Parathyroid adenoma (tissue), 2 donors: ENCODE measurements at regions not wholly inside any gene's neighbourhood (a gene's known extent, or its start where the extent isn't known, plus 50 kb on each side); places are given as distances from the start of the nearest gene placed in this dataset.

Experiments used
- H2AFZ ChIP-seq: fragments of 300-600 bp; sonication (generic); one replicate; pipeline ENCODE4 v1.7.0; 2017; ENCODE audit warnings: antibody characterized with exemption, mild to moderate bottlenecking
- H3K27ac ChIP-seq: fragments of 300-600 bp; sonication (generic); one replicate; pipeline ENCODE4 v1.7.0; 2017
- H3K27me3 ChIP-seq: fragments of 300-600 bp; sonication (generic); one replicate; pipeline ENCODE4 v1.7.0; 2017; ENCODE audit warnings: low read length; ENCODE audit not compliant: control insufficient read depth, insufficient read depth
- H3K36me3 ChIP-seq: fragments of 300-600 bp; sonication (generic); one replicate; pipeline ENCODE4 v1.7.0; 2017; ENCODE audit warnings: low read length; ENCODE audit not compliant: control insufficient read depth, insufficient read depth
- H3K4me1 ChIP-seq: fragments of 300-600 bp; sonication (generic); one replicate; pipeline ENCODE4 v1.7.0; 2017; ENCODE audit warnings: control low read depth
- H3K4me2 ChIP-seq: fragments of 300-600 bp; sonication (generic); one replicate; pipeline ENCODE4 v1.7.0; 2017; ENCODE audit warnings: low read length
- H3K4me3 ChIP-seq: fragments of 300-600 bp; sonication (generic); one replicate; pipeline ENCODE4 v1.7.0; 2017; ENCODE audit warnings: low read depth, low read length
- H3K79me2 ChIP-seq: fragments of 300-600 bp; sonication (generic); one replicate; pipeline ENCODE4 v1.7.0; 2017; ENCODE audit warnings: control low read depth
- H3K9ac ChIP-seq: fragments of 300-600 bp; sonication (generic); one replicate; pipeline ENCODE4 v1.7.0; 2017; ENCODE audit warnings: mild to moderate bottlenecking
- H3K9me3 ChIP-seq: fragments of 300-600 bp; sonication (generic); one replicate; pipeline ENCODE4 v1.7.0; 2017; ENCODE audit warnings: low read length; ENCODE audit not compliant: control insufficient read depth
- CTCF ChIP-seq: fragments of 300-600 bp; sonication (generic); IDR thresholded peaks from one replicate; pipeline ENCODE4 v1.7.0; 2017; ENCODE audit warnings: antibody characterized with exemption, mild to moderate bottlenecking
- donor health status: primary hyperparathyroidism.

DNA sequence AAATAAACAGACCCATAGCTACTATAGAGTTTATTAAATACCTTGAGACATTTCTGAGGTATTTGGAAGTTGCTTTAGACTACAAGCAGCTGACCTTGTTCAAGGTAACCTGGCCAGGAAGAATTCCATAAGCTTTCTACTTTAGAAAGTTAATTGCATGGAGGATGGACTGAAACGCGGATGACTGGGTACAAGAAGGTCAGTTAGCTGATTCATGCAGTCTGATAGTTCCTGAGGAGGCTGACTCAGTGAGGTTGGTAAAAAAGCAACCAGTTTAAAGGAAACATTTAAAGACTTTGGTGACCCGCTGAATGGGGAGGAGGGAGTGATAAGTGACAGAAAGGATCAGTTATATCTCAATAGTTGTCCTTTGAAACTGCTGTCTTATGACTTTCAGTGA, 670.1 kb upstream of the CDH9 start:
- TF ChIP-seq CTCF = no peak
- Histone ChIP-seq H3K4me1 (no peaks in the 10 kb centered on the region), H3K4me3 (no peak overlapping the region), H3K36me3 (no peaks in the 10 kb centered on the region), H2AFZ (no peak overlapping the region), H3K79me2 (no peaks in the 10 kb centered on the region), H3K4me2 (no peak overlapping the region), H3K27me3 (no peaks in the 10 kb centered on the region), H3K27ac (no peak overlapping the region), H3K9me3 (no peaks in the 10 kb centered on the region), H3K9ac (no peak overlapping the region)

GRCh38 chr5:27706832-27707231, 668.4 kb upstream of the CDH9 start:
- H3K36me3 ChIP-seq = no peaks in the 10 kb centered on the region
- no peak for TF ChIP-seq CTCF
- H3K4me2 ChIP-seq = no peak overlapping the region
- no peaks in the 10 kb centered on the region for H3K79me2 ChIP-seq
- no peaks in the 10 kb centered on the region for H3K4me1 ChIP-seq
- no peak overlapping the region for H3K9ac ChIP-seq
- H2AFZ ChIP-seq = no peak overlapping the region
- no peaks in the 10 kb centered on the region for H3K27me3 ChIP-seq
- no peak overlapping the region for H3K27ac ChIP-seq
- no peak overlapping the region for H3K4me3 ChIP-seq
- no peaks in the 10 kb centered on the region for H3K9me3 ChIP-seq

GRCh38 chr5:27705661-27706060, 667.3 kb upstream of the CDH9 start:
- TF ChIP-seq CTCF = no peak

GRCh38 chr5:27701931-27702903, 663.8 kb upstream of the CDH9 start:
- H3K27me3 ChIP-seq = no peaks in the 10 kb centered on the region
- no peak for TF ChIP-seq CTCF
- H3K4me2 ChIP-seq = no peak overlapping the region
- H3K9me3 ChIP-seq = no peaks in the 10 kb centered on the region
- H3K79me2 ChIP-seq = no peaks in the 10 kb centered on the region
- H3K9ac ChIP-seq = no peak overlapping the region
- no peak overlapping the region for H3K4me3 ChIP-seq
- H3K36me3 ChIP-seq = no peaks in the 10 kb centered on the region
- H2AFZ ChIP-seq = no peak overlapping the region
- no peak overlapping the region for H3K27ac ChIP-seq
- no peaks in the 10 kb centered on the region for H3K4me1 ChIP-seq

More at GRCh38 chr5:27705661-27706060, 667.3 kb upstream of the CDH9 start:
- Histone ChIP-seq H3K36me3 (no peaks in the 10 kb centered on the region), H3K4me1 (no peaks in the 10 kb centered on the region), H3K79me2 (no peaks in the 10 kb centered on the region), H3K27ac (no peak overlapping the region), H3K27me3 (no peaks in the 10 kb centered on the region), H2AFZ (no peak overlapping the region), H3K9ac (no peak overlapping the region), H3K4me3 (no peak overlapping the region), H3K9me3 (no peaks in the 10 kb centered on the region), H3K4me2 (no peak overlapping the region)

DNA sequence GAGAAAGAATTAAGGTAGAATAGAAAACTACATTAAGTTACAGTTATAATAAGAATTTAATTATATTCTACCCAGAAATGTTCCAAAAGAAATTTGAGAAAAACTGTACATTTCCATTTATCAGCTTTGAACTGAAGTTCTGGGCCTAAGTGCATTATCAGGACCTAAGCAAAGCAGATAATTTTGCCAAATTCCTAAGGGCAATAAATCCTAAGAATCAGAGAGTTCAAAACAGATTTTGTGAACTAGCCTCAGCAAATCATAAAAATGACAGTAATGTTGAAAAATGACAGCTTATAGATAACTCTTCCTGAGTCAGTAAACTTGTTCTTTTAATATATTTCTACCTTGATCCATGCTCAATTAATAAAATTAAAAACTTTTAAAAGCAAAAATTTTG, 662.1 kb upstream of the CDH9 start:
- Histone ChIP-seq H3K27ac (no peak overlapping the region), H3K79me2 (no peaks in the 10 kb centered on the region), H2AFZ (no peak overlapping the region), H3K4me2 (no peak overlapping the region), H3K4me1 (no peaks in the 10 kb centered on the region), H3K9ac (no peak overlapping the region), H3K36me3 (no peaks in the 10 kb centered on the region), H3K4me3 (no peak overlapping the region), H3K27me3 (no peaks in the 10 kb centered on the region), H3K9me3 (no peaks in the 10 kb centered on the region)
- no peak for TF ChIP-seq CTCF
